ENCODE measurements at regions not wholly inside any gene's neighbourhood (a gene's known extent, or its start where the extent isn't known, plus 50 kb on each side); places are given as distances from the start of the nearest gene placed in this dataset.

DNA sequence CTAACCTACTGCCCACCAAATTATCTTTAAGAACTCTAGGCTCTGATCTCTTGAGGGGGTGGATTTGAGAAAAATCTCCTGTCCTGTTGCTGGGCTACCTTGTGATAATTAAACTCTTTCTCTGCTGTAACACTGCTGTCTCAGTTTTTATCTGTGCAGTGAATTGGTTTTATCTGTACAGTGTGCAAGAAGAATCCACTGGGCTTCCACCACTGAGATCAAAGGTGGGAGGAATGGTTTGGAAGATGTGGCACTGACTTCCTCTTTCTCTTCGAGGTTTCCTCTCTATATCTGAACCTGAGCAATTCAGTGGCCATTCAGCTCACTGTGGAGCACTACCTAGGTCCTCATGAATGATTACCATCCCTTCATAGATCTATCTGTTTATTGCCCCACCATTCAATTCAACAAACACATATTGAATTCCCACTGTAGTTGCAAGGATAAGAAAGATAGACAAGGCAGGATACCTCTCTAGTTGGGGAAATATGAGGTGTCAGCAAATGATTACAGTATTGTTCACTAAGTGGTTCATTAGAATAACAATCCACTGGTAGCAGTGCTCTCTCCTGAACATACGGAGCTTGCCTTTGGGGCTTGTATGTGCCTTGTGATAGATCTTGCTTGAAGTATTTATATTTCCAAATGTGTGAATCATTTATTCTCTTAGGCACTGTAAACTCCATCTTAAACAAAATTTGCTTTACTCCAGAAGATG lies 172.1 kb upstream of the ARG1 start:
- H3K4me3 ChIP-seq (ENCODE audit: extremely low read depth, insufficient read depth, low read length, poor library complexity, severe bottlenecking): no peak overlapping the region
- H3K27ac ChIP-seq (ENCODE audit: low read depth, low read length, severe bottlenecking): peak overlapping the region; percentile 75
- H3K4me1 ChIP-seq (ENCODE audit: control insufficient read depth, insufficient read depth, low read length, poor library complexity, severe bottlenecking): peaks cover 9% of the 10 kb centered on the region
- H3K9me3 ChIP-seq (ENCODE audit: control insufficient read depth, low read length): peaks cover 15% of the 10 kb centered on the region
- 86% methylated on average over 1 of the region's 2 CpGs; no CpG with 5 or more reads in 1 of the 2 experiments for WGBS, 2 experiments (ENCODE audit: insufficient coverage in 2 of 2)
- no peaks in the 10 kb centered on the region for H3K36me3 ChIP-seq (ENCODE audit: control insufficient read depth, insufficient read depth, low read length)

DNA sequence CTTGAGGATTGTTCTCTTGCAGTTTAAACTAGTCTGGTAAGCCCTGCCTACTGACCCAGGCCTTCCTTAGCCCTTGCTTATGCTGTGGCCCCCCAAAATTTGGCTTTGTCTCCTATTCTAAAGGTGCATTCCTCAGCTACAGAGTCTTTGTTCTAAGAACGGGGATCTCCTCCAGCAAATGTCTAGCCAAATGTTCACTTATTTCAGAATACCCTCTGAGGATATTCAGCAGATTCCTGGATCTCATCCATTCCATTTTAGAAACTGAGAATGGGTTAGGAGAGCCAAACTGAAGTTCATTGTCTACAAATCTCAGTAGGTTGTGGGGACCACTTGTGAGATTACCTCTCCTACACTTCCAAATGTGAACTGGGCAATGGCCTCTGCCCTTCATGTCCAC lies 164.2 kb upstream of the ARG1 start:
- no peaks in the 10 kb centered on the region for H3K4me1 ChIP-seq (ENCODE audit: control insufficient read depth, insufficient read depth, low read length, poor library complexity, severe bottlenecking)
- H3K4me3 ChIP-seq (ENCODE audit: extremely low read depth, insufficient read depth, low read length, poor library complexity, severe bottlenecking): no peak overlapping the region
- WGBS, 2 experiments (ENCODE audit: insufficient coverage in 2 of 2): 60 to 100% methylated on average over 1 of the region's 1 CpG
- H3K9me3 ChIP-seq (ENCODE audit: control insufficient read depth, low read length): peaks cover 6% of the 10 kb centered on the region
- no peak overlapping the region for H3K27ac ChIP-seq (ENCODE audit: low read depth, low read length, severe bottlenecking)
- no peaks in the 10 kb centered on the region for H3K36me3 ChIP-seq (ENCODE audit: control insufficient read depth, insufficient read depth, low read length)

DNA sequence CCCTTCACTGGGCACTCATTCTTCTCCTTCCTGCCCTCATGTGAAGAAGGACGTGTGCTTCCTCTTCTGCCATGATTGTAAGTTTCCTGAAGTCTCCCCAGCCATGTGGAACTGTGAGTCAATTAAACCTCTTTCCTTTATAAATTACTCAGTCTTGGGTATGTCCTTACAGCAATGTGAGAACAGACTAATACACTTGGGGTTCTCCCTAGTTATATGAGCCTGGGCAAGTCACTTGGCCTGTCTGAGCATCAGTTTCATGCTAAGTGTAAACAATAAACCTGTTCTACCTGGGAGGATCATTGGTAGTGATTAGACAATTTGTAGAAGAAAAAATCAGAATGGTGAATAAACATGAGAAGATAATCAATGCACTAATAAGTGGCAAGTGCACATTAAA lies 162.2 kb upstream of the ARG1 start:
- no peak overlapping the region for H3K4me3 ChIP-seq (ENCODE audit: extremely low read depth, insufficient read depth, low read length, poor library complexity, severe bottlenecking)
- peaks cover 6% of the 10 kb centered on the region for H3K9me3 ChIP-seq (ENCODE audit: control insufficient read depth, low read length)
- H3K36me3 ChIP-seq (ENCODE audit: control insufficient read depth, insufficient read depth, low read length): no peaks in the 10 kb centered on the region
- no peak overlapping the region for H3K27ac ChIP-seq (ENCODE audit: low read depth, low read length, severe bottlenecking)
- WGBS, 2 experiments (ENCODE audit: insufficient coverage in 2 of 2): 80% methylated on average over 1 of the region's 1 CpG; no CpG with 5 or more reads in 1 of the 2 experiments
- H3K4me1 ChIP-seq (ENCODE audit: control insufficient read depth, insufficient read depth, low read length, poor library complexity, severe bottlenecking): no peaks in the 10 kb centered on the region

DNA sequence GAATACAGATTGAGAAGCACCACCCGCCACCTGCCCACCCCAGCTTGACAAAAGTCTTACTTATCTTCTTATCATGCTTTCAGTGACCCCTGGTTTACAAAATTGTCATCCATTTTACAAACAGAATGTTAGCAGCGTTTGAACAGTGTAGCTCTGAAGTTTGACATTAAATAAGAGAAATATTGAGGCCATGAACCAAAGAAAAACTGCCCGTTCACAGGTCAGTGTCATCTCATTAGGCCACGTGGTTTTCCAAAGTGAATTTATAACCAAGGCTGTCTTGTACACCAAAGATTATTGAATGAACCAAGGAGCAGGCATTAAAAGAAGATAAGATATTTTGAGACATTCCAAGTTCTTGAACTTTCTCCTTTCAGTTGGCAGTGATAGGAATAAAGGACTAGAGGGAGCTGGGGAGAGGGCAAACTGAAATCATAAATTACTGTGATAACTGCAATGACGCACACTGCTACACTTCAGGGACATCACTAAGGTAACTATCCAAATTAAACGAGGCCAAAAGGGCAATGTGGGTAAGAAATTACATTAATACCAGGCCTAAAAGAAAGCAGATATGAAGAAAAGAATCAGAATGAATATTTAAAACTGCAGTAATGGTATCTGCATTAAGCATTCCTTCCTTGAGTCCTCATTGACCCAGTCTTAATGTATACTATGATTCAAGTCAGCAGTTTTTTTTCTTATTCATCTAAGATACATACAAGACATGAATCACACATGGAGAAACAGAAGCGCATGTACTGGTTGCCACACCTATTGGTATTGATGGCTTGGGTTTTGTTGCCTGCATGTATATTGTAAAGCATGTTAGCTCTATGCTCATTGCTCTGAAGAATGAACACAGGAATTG lies 159.8 kb upstream of the ARG1 start:
- Histone ChIP-seq H3K9me3 (ENCODE audit: control insufficient read depth, low read length) (peaks cover 6% of the 10 kb centered on the region), H3K4me1 (ENCODE audit: control insufficient read depth, insufficient read depth, low read length, poor library complexity, severe bottlenecking) (no peaks in the 10 kb centered on the region), H3K4me3 (ENCODE audit: extremely low read depth, insufficient read depth, low read length, poor library complexity, severe bottlenecking) (no peak overlapping the region), H3K27ac (ENCODE audit: low read depth, low read length, severe bottlenecking) (no peak overlapping the region), H3K36me3 (ENCODE audit: control insufficient read depth, insufficient read depth, low read length) (no peaks in the 10 kb centered on the region)
- 90 to 93% methylated on average over 2 to 4 of the region's 7 CpGs for WGBS, 2 experiments (ENCODE audit: insufficient coverage in 2 of 2)

DNA sequence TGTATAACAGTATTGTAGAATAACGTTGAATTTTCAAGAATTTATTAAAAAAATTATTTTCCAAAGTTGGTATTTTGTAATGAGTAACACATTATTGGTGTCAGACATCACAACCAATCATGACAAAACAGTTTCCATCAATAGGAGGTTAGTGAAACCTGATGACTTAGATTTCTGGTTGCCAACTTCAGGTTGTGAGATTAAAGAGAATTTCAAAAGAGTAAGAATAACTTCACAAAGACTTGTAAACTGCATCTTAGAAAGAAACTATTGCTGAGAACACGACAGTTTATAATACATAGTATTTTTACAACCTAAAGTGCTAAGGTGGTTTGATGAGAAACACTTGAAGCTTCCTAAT lies 159.2 kb upstream of the ARG1 start:
- Histone ChIP-seq H3K9me3 (ENCODE audit: control insufficient read depth, low read length) (peaks cover 6% of the 10 kb centered on the region), H3K36me3 (ENCODE audit: control insufficient read depth, insufficient read depth, low read length) (no peaks in the 10 kb centered on the region), H3K4me1 (ENCODE audit: control insufficient read depth, insufficient read depth, low read length, poor library complexity, severe bottlenecking) (no peaks in the 10 kb centered on the region), H3K4me3 (ENCODE audit: extremely low read depth, insufficient read depth, low read length, poor library complexity, severe bottlenecking) (no peak overlapping the region), H3K27ac (ENCODE audit: low read depth, low read length, severe bottlenecking) (no peak overlapping the region)
- no CpG with 5 or more reads among the region's 2 CpGs for WGBS, 2 experiments (ENCODE audit: insufficient coverage in 2 of 2)

DNA sequence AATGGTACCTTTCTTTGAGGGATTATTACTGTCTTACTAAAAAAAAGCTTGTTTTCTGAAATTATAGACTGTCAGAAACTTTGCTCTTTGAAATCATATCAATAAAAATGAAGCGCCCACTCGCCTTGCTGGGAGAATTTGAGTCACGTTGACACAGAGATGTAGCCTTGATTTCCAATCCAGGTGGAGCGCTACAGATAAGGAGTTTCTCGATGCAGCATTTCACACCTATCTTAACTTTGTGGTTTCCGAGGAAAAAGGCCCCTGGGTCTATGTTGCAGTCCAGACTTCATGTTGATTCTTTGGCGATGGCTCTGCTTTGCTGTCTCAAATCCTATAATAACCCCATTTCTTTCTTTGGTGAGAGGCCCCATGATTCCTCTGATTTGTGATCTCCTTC lies 158.1 kb upstream of the ARG1 start:
- Histone ChIP-seq H3K27ac (ENCODE audit: low read depth, low read length, severe bottlenecking) (no peak overlapping the region), H3K4me3 (ENCODE audit: extremely low read depth, insufficient read depth, low read length, poor library complexity, severe bottlenecking) (no peak overlapping the region), H3K36me3 (ENCODE audit: control insufficient read depth, insufficient read depth, low read length) (no peaks in the 10 kb centered on the region), H3K4me1 (ENCODE audit: control insufficient read depth, insufficient read depth, low read length, poor library complexity, severe bottlenecking) (no peaks in the 10 kb centered on the region), H3K9me3 (ENCODE audit: control insufficient read depth, low read length) (peaks cover 6% of the 10 kb centered on the region)
- 93 to 96% methylated on average over 7 of the region's 7 CpGs for WGBS, 2 experiments (ENCODE audit: insufficient coverage in 2 of 2)

DNA sequence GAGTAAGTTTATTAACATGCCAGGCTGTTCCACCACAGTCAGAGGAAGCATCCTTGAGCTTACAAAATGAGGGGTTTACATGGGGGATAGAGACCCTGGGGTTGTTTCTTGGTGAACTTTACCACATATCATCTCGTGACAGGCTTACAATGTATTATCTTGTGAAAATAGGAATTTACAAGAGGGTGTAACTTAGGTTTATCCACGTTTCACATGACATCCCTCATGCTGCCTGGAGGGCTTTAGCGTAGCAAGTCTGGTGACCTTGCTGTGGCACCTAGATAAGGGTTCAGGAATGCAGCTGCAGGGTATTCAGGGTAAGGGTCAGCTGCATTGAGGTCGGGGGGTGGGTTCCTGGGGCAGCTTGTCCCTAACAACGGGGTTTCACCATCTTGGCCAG lies 154.6 kb upstream of the ARG1 start:
- Histone ChIP-seq H3K9me3 (ENCODE audit: control insufficient read depth, low read length) (no peaks in the 10 kb centered on the region), H3K4me3 (ENCODE audit: extremely low read depth, insufficient read depth, low read length, poor library complexity, severe bottlenecking) (no peak overlapping the region), H3K4me1 (ENCODE audit: control insufficient read depth, insufficient read depth, low read length, poor library complexity, severe bottlenecking) (no peaks in the 10 kb centered on the region), H3K27ac (ENCODE audit: low read depth, low read length, severe bottlenecking) (no peak overlapping the region), H3K36me3 (ENCODE audit: control insufficient read depth, insufficient read depth, low read length) (no peaks in the 10 kb centered on the region)
- 95 to 100% methylated on average over 4 to 5 of the region's 5 CpGs for WGBS, 2 experiments (ENCODE audit: insufficient coverage in 2 of 2)

DNA sequence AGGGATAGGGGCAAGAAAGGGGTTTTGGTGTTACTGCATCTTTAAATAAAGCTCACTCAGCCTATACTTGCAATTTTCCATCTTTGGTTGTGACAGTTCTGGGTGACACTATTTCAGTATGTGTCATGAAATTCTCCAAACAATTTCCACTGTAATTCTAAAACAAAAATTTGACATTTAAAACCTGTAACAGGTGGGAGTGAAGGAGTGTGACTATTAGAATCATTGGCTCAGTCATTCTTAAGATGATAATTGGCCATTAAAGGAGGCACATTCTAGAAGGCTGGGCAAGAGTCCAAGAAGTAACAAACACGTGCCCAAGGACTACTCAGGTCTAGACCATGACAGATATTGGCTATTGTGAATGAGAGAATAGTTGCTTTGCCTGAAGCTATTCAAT lies 153.3 kb upstream of the ARG1 start:
- H3K9me3 ChIP-seq (ENCODE audit: control insufficient read depth, low read length): no peaks in the 10 kb centered on the region
- no peaks in the 10 kb centered on the region for H3K4me1 ChIP-seq (ENCODE audit: control insufficient read depth, insufficient read depth, low read length, poor library complexity, severe bottlenecking)
- H3K36me3 ChIP-seq (ENCODE audit: control insufficient read depth, insufficient read depth, low read length): no peaks in the 10 kb centered on the region
- no peak overlapping the region for H3K4me3 ChIP-seq (ENCODE audit: extremely low read depth, insufficient read depth, low read length, poor library complexity, severe bottlenecking)
- H3K27ac ChIP-seq (ENCODE audit: low read depth, low read length, severe bottlenecking): no peak overlapping the region
- WGBS, 2 experiments (ENCODE audit: insufficient coverage in 2 of 2): no CpG with 5 or more reads among the region's 1 CpG

DNA sequence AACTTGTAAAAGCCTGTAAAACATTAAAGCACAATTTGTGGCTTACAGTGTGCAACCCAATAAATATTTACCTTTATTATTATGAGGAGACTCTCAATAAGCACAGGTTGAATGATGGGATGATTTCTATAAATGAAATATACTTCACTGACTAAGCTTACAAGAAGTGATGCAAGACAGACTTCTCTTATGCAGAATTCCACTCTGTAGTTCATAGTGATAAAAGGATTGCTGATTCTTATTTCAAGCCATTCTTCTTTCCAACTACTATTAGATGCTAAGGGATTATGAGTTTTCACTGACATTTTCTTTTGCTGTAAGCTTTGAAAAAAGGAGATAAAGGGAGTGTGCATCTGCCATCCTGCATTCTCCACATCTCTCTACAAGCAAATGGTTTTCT lies 149.0 kb upstream of the ARG1 start:
- Histone ChIP-seq H3K4me1 (ENCODE audit: control insufficient read depth, insufficient read depth, low read length, poor library complexity, severe bottlenecking) (no peaks in the 10 kb centered on the region), H3K9me3 (ENCODE audit: control insufficient read depth, low read length) (no peaks in the 10 kb centered on the region), H3K4me3 (ENCODE audit: extremely low read depth, insufficient read depth, low read length, poor library complexity, severe bottlenecking) (no peak overlapping the region), H3K27ac (ENCODE audit: low read depth, low read length, severe bottlenecking) (no peak overlapping the region), H3K36me3 (ENCODE audit: control insufficient read depth, insufficient read depth, low read length) (no peaks in the 10 kb centered on the region)

DNA sequence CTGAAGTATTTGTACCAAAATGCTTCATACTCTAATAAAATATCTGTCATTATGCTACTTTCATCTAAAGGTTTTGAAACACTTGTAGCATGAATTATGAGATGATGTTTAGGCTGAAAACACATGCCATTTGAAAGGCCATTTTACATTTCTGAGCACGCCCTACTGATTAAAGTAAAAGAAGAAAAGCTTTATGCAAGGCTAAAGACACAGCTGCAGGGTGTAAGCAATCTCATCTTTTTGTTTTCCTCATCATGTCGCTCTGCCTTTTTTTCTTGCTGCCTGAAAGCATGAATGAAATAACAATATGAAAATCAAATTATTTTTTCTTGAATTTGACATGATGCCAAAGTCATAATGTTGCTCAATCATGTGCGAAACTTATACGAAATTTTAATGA lies 148.6 kb upstream of the ARG1 start:
- no peaks in the 10 kb centered on the region for H3K36me3 ChIP-seq (ENCODE audit: control insufficient read depth, insufficient read depth, low read length)
- no peaks in the 10 kb centered on the region for H3K9me3 ChIP-seq (ENCODE audit: control insufficient read depth, low read length)
- no peaks in the 10 kb centered on the region for H3K4me1 ChIP-seq (ENCODE audit: control insufficient read depth, insufficient read depth, low read length, poor library complexity, severe bottlenecking)
- whole genome bisulfite sequencing, 2 experiments (ENCODE audit: insufficient coverage in 2 of 2): 60 to 100% methylated on average over 1 of the region's 4 CpGs
- no peak overlapping the region for H3K27ac ChIP-seq (ENCODE audit: low read depth, low read length, severe bottlenecking)
- H3K4me3 ChIP-seq (ENCODE audit: extremely low read depth, insufficient read depth, low read length, poor library complexity, severe bottlenecking): no peak overlapping the region

DNA sequence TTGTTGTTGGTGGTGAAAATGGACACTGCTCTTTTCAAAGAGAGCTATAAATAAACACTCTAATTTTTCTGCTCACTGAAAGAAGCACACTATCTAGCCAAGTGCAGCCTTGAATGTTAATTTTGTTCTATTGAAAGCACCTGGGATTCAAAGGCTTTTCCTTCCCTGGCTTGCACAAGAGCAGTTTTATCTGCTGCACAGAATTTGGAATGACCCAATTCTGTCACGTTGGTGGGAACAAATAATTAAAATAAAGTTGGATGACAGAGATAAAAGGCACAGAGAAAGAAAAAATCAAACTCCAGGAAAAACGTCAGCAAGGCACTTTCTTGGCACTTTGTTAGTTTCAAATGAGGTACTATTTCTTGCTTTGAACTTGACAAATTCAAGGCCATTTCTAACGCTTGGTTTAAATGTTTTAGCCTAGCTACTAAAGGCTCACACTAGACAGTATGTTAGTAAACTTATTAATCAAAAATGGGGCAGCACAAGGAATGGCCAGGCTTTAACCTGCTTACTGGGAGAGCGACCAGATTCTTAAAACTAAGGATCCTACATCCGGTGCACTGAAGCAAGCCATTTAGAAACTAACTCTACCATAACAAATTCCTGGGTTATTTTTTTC lies 145.5 kb upstream of the ARG1 start:
- H3K36me3 ChIP-seq (ENCODE audit: control insufficient read depth, insufficient read depth, low read length): no peaks in the 10 kb centered on the region
- WGBS, 2 experiments (ENCODE audit: insufficient coverage in 2 of 2): 79 to 83% methylated on average over 2 to 4 of the region's 5 CpGs

More for the DNA sequence above, 145.5 kb upstream of the ARG1 start:
- no peak overlapping the region for H3K4me3 ChIP-seq (ENCODE audit: extremely low read depth, insufficient read depth, low read length, poor library complexity, severe bottlenecking)
- no peaks in the 10 kb centered on the region for H3K9me3 ChIP-seq (ENCODE audit: control insufficient read depth, low read length)
- no peaks in the 10 kb centered on the region for H3K4me1 ChIP-seq (ENCODE audit: control insufficient read depth, insufficient read depth, low read length, poor library complexity, severe bottlenecking)
- H3K27ac ChIP-seq (ENCODE audit: low read depth, low read length, severe bottlenecking): no peak overlapping the region

Measured in mesodermal cell (in vitro differentiated cells).